HG03196 (cell line): ENCODE measurements at regions not wholly inside any gene's neighbourhood (a gene's known extent, or its start where the extent isn't known, plus 50 kb on each side); places are given as distances from the start of the nearest gene placed in this dataset.
"Not testable (repeated sequence)": the region's sequence is repeated elsewhere in the genome, so short reads cannot be mapped to it uniquely, and the experiment has no call there.

Source experiments
- ATAC-seq: cut with Tn5 transposase; IDR thresholded peaks from one replicate; pipeline ENCODE4 v1.9.1; 2021; ENCODE audit not compliant: unreplicated experiment

DNA sequence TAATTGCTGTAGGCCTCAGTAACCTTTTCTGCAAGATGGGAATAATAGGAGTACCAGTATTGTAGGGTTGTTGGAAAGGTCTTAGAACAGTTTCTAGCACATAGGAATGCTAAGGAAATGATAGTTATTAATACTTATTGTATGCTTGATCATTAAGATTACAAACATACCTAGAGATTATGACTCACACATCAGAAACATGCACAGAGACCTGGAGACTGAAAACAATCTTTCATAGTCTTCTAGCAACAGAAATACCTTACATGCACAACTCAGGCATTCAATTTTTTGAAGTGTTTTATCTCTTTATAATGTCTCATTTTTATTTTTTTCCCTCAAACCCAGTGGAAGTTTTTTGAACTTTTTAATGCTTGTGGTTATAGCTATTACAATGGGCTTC is 104.4 kb upstream of the ZBTB20 start:
- no peak for ATAC-seq

DNA sequence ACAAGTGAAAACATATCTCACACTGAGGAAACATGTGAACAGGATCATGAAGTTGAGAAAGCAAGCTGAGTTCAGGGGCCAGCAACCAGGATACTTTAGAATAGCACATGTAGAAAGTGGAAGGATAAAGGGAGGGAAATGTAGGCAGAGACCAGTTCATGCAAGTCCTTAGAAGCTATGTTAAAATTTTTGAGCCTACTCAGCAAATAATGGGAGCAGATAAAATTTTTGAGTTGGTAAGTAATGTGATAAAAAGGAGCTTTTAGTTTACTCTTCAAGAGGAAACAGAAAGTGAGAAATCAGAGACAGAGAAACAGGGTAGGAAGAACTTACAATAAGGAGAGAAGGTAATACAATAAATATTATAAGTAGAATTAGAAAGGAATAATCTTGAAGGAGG is 105.6 kb upstream of the ZBTB20 start:
- no peak for ATAC-seq

DNA sequence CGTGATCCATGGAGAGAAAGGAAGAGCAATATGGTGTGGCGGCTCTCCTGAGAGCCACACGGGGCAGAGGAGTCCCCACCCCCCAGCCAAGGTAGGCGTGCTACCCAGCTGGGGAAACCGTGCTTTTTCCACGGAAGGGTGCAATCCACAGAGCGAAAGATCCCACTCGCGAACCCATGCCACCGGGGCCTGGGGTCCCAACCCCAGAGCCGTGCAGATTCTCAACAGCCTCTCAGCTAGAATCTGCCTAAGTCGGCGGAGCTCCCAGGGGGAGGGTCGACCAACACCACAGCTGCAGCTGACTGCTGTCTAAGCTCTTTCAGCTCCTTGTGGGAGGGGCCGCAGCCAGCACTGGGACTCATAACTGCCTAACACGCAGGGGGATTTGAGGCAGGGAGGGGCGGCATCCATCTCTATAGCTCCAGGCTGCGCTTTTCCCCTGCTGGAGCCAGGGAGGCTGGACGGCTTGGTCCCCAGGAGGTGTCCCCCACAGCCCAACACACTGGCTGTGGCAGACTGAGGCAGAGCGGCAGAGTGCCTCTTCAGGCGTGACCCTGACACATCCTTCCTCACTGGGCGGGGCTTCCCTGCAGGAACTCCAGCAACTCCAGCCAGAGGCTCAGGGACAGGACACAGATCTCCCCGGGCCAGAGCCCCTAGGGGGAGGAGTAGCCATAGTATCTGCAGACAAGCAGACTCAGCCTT is 107.6 kb upstream of the ZBTB20 start:
- no peak for ATAC-seq

DNA sequence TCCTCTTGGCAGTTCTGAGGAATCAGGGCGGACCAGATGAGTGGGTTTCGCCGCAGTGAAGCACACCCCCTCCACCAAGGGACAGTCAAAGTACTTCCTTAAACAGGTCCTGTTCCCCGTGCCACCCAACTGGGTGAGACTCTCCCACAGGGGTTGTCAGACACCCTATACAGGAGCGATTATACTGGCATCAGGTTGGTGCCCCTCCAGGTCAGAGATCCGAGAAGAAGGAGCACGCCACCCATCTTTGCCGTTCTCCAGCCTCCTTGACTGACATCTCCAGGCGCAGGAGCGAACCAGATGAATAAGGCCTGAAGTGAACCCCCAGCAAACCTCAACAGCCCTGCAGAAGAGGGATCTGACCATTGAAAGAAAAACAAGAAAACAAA is 108.1 kb upstream of the ZBTB20 start:
- no peak for ATAC-seq

DNA sequence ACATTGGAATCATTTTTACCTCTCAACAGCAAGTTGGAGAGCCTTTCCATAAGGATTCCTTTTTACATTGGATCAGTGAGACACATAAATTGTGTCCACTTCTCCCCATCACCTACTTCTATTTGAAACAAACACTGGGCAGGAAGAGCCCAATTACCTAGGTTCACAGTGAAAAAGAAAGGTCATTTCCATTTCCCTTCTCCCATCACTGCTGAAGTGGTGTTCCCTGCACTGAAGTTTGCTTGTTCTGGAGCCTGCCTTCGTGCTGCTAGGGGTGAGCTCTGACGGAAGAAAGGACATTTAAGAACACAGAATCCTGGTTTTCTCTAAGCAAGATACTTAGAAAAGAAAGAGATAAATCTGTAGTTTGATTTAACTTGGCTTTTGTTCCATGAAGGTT is 123.8 kb upstream of the ZBTB20 start:
- ATAC-seq = no peak

DNA sequence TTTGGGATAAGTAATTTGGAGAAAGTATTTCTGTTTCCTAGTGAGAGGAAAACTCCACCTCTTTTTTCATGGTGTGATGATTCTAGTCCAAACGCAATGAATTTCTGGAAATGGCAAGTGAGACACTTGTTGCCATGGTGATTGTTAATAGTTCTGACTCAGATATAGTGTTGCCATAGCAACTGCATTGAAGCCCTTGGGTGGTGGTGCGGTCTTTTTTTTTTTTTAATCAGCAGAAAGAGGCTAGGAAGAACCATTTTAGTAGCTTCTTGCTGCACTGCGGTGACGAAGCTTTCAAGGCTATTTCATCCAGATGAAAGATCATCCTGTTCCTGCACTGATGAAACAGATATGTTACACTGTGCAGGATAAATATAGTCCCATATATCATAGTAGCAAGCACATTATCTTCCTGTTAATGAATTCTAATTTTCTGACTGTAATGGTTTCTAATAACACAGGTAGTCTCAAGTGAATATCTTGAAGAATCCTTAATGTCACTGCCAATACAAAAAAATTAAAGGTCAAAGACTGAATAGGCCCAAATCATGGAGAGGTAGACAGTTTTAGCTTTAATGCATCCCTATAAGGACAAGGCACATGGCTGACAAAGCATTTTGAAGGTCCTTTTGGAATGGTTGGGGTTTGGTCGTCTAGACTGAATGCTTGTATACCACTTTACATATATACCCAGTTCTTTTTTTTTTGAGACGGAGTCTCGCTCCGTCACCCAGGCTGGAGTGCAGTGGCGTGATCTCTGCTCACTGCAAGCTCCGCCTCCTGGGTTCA is 125.1 kb upstream of the ZBTB20 start:
- no peak for ATAC-seq

DNA sequence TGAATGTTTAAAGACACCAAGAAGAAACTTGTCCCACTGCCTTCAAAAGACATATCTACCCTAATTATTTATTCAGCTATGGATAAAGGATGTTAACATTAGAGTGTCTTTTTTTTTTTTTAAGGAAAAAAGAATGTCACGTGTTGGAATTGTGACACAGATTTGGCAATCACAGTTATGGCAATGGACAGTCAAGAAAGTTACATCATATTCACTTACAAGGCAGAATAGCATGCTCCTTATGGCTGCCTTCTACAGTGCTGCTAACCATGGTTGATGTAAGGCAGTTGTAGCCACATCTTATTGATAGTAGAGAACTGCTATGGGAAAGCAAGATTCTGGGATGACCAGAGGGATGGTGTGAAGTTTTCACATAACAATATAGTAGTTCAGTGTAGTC is 128.8 kb upstream of the ZBTB20 start:
- no peak for ATAC-seq

DNA sequence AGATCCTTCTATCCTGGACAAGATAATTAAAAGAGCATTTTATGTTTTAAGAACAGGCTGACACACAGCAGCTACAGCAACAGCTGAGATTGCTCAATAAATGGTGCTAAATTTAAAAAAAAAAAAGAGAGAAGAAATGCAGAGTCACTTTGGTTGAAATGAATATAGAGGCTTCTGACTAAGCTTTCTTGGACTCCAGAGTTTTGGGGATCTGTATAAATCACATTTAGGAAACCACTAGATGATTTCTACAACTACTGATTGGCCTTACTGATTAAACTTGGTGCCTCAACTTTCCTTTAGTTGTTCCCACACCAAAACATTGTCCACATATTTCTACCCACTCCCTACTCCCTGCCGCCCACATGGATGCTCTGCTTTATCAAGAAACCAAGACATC is 132.9 kb upstream of the ZBTB20 start:
- no peak for ATAC-seq

DNA sequence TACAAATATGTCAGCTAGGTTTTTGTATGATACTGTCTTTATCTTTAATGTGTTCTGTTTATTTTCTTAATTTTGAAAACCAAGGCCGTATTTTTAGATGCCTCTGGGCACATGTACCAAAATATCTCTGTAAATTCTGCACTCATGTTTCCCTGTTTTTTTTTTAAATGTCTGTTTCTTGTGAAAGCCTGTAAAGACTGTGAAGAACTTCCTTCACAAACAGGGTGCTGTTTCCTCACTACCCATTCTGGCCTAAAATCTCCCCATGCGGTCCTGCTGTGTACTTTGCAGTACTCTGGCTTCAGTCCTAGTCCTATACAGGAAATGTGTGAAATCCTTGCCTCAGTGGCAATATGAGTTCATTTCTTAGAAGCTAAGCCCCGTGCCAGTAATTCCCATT is 133.4 kb upstream of the ZBTB20 start:
- ATAC-seq = no peak

DNA sequence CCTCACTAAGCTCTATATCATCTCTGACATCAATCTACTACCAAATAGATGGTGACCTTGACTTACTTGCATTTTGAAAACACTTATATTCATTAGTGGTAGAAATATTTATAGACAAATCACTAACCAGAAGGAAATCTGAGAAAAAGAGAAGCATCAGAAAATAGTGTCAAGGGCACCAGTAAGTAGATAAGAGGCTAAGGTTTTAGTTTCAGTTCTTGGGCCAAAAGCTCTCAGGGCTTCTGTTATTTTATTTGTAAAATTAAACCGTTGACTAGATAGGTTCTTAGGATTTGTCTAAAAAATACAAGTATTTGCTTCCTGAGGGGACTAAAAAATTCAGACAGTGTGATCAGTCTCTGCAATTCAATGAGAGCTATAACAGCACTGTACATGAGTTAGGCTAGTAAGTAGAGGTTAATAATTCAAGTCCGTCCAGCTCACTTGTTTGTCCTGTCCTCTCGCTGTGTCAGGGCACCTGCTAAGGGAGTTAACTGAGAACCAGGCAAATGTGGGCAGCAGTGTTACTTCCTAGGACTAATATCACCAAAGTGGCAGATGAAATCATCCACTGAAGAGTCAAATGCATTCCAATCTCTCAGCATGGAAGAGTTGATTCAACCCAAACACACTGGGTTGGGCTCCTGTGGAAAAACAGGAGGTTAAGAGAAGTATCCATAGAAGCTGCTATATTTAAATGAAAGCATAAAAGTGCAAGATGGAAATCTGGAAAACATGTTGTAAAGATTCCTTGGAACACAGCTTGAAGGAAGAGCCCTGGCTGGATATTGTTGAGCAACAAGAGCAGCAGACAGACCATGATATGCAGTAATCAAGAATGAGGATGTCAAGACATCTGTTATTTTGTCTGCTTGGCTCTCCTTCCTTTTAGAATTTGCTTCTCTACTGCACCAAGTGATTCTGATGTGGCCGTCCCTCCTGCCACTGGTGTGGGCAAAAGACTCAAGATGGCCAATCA is 134.9 kb upstream of the ZBTB20 start:
- ATAC-seq = no peak

DNA sequence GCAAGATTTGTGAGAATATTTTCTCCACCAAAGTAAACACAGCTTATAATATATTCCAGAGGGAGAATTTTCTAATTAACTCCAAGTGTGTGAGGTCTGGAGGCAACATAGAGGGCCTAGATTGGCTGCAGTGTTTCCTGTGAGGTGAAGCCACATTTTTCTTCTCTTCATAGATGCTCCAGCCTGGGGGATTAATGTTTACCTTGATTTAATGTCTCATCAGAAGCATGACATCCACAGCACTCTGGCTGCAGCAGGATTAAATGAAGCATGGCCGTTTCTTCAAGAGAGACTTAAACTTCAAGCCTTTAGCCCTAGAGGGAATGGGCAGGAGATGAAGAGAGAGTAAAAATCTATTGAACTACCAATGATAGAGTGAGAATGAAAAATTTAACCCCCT is 137.9 kb upstream of the ZBTB20 start:
- ATAC-seq = no peak

DNA sequence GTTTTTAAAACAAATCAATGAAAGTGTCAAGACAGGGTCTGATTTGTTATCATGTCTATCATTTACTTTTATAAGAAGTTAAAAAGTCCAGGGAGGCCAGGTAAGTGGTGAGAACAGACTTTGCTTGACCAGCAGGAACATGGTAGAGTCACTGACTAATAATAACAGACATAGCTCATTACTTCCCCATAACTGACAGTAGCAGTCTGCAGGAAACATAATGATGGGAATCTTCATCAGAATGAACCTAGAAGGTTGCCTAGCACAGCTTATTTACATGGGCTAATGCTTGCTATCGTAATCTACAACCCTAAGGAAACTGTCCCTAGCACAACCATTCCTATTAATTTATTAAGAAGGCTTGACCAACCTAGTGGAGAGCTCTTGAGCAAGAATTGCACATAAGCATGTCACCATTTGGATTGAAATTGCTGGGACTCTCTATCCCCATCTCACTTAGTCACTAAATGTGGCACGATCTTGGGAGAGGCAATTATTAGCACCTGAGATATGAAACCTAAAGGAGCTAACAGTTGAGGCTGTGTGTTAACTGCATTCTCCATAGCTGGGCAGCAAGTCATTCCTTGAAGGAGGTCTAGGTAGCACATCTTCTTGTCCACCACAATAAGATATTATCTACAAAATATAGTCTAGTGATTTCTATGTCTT is 139.6 kb upstream of the ZBTB20 start:
- ATAC-seq = no peak

DNA sequence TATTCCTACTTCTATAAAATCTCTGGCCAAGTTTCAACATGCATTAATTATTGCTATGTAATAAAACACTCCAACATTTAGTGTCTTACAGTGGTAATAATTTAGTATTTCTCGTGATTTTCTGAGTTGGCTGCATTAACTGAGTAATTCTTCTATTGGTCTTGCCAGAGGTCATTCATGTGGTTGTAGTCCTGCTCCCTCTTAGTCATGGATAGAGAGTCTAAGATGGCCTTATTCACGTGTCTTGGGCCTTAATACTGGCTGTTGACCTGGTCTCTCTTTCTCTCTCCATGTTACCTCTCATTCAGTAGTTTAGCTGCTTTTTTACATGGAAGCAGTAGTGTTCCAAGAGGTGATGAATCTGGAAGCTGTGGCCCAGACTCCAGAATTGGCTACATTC is 140.1 kb upstream of the ZBTB20 start:
- no peak for ATAC-seq

DNA sequence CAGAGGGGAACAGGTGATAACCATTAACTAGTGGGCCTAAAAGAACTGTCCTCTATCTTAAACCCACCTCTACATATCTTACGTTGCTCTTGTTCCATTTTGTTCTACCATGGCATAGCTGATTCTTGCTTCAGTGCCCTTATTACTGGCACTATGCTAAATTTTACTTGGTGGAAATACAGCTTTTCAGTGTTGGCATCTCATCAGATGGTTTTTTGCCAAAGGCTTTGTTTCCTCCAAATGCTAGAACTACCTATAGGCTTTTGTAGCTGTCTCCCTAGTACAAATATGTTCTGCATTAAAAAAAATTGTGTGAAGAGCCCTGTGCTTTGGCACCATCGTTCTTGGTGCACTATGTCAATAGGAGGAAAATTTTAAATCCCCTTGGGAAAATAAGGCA is 145.0 kb upstream of the ZBTB20 start:
- ATAC-seq = no peak

DNA sequence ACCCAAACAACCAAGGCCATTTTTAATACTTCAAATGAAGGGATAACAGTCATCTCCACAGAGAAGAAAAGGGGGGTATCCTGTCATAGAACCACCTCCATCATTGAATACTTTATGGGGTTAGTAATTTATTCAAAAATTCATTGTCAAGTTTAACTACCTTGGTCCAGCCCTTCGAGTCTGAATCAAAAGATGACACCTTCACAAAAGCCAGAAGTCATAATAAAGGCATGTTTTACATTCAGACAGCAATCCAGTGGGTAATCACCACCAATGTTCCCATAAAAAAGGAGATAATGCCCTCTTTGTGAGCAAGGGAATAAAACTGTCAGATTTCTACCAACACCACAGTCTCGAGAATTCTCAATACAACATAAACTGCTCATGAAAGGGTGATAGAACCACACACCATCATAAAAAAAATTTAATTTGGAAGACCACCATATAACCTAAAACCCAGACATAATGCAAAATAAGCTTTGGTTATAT is 145.6 kb upstream of the ZBTB20 start:
- ATAC-seq = no peak

DNA sequence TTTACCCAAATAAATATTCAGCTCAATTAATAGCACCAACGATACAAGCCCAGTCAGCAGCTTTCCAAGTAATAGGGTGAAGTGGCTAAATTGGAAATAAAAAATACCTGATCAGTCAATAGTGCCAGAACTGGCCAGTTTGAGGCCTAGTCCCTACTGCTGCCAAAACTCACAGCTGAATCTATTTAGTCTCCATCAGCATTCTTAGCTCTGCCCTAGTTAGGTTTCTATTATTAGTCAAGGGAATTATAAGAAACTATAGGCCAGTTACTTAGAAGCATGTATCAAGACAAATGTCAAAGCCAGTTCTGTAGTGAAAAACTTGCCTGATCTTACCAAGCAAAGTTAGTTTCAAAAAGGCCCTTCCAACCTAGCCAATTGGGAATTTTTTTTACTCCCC is 146.2 kb upstream of the ZBTB20 start:
- no peak for ATAC-seq

DNA sequence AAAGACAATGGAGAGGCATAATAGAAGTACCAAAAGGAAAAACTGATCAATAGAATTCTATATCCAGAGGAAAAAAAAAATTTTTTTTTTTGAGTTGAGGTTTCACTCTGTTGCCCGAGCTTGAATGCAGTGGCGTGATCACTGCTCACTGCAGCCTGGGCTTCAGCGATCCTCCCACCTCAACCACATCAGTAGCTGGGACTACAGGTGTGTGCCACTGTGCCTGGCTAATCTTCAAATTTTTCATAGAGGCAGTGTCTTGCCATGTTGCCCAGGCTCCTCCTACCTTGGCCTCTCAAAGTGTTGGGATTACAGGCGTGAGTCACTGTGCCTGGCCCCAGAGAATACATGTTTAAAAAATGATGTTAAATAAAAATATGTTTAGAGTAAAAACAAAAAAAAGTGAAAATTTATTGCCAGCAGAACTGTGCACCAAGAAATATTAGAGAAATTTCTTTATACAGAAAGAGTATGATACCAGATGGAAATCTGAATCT is 154.3 kb upstream of the ZBTB20 start:
- no peak for ATAC-seq

DNA sequence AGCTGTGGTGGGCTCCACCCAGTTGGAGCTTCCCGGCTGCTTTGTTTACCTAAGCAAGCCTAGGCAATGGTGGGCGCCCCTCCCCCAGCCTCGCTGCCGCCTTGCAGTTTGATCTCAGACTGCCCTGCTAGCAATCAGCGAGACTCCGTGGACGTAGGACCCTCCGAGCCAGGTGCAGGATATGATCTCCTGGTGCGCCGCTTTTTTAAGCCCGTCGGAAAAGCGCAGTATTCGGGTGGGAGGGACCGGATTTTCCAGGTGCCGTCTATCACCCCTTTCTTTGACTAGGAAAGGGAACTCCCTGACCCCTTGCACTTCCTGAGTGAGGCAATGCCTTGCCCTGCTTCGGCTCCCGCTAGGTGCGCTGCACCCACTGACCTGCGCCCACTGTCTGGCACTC is 170.9 kb upstream of the ZBTB20 start:
- ATAC-seq = not testable (repeated sequence)

DNA sequence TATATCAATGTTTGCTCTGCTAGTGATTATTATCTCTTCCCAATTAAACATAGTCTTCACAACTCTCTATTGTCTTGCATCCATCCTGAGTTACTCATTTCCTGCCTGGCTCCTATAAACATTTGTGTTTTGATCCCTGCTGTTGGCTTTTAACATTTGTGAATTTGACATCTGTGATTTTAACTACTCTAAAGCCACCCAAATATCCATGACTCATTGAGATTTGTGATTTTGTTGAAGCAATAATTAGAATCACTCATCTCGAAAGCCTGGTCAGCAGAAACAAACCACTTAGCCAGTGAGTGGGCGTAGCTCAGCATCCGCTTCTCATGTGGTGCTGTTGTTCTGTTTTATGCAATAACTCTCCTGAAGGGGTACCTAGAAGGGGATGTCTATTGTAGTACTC is 174.3 kb upstream of the ZBTB20 start:
- no peak for ATAC-seq

DNA sequence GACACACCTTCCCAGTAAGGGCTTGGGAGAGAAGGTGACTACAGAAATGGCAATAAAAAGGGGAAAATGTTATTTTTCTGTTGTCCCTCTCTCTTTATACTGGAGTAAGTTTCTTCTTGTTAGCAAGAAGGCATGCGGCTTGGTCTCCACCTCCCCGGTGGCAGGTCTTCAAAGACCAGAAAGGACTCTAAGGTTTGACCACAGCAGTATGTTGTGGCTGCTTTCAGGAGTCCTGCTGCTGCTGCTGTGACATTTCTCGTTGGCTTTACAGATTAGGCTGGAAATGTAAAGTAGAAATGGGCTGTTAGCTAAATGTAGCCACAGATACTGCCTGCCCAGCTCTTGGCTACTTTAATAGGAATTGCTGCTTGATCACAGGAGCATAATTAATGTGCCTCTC is 175.8 kb upstream of the ZBTB20 start:
- ATAC-seq = no peak

DNA sequence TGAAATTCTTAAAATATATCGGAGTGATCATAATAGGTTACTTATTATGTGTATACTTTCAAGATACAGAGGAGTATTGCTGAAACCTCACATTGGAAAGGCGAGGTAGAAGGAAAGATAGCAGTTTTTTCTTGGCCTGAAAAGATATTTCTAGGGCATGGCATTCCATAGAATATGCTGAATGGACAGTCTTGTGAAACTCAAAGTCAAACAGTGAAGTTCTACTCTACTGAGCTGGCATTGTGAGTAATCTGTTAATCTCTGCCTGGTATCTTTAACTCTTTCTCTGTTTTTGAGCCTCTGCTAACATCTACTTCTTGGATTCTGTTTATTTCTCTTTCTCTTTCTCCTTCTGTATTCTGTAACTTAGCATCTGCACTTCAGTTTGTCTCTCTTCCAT is 176.3 kb upstream of the ZBTB20 start:
- ATAC-seq = no peak
